Neural progenitor cell (in vitro differentiated cells): ENCODE measurements at regions not wholly inside any gene's neighbourhood (a gene's known extent, or its start where the extent isn't known, plus 50 kb on each side); places are given as distances from the start of the nearest gene placed in this dataset.

Source experiments
- DNase-seq: peaks from one replicate; pipeline ENCODE4 v3.0.0-alpha.2; 2016; ENCODE audit warnings: low spot score
- H2AFZ ChIP-seq: fragments of 200-600 bp; sonication (generic); replicated peaks from 2 replicates; pipeline ENCODE4 v1.6.1; 2016; ENCODE audit warnings: antibody characterized with exemption
- H3F3A ChIP-seq: fragments of 200-600 bp; sonication (generic); 2 replicates; pipeline ENCODE4 v1.6.1; 2016; ENCODE audit warnings: antibody characterized with exemption, low read depth
- H3K27ac ChIP-seq: fragments of 200-600 bp; sonication (generic); 2 replicates; pipeline ENCODE4 v1.5.1; 2016; ENCODE audit warnings: mild to moderate bottlenecking
- H3K27me3 ChIP-seq: fragments of 200-600 bp; sonication (generic); 2 replicates; pipeline ENCODE4 v1.6.1; 2016; ENCODE audit warnings: mild to moderate bottlenecking, moderate library complexity
- H3K36me3 ChIP-seq: fragments of 200-600 bp; sonication (generic); 2 replicates; pipeline ENCODE4 v1.5.1; 2016
- H3K4me1 ChIP-seq: fragments of 200-600 bp; sonication (generic); 2 replicates; pipeline ENCODE4 v1.6.1; 2016; ENCODE audit warnings: mixed run types
- H3K4me2 ChIP-seq: fragments of 200-600 bp; sonication (generic); 2 replicates; pipeline ENCODE4 v1.6.1; 2016
- H3K4me3 ChIP-seq: fragments of 200-600 bp; sonication (generic); 2 replicates; pipeline ENCODE4 v1.5.1; 2016
- H3K79me2 ChIP-seq: fragments of 200-600 bp; sonication (generic); 2 replicates; pipeline ENCODE4 v1.6.1; 2016; ENCODE audit warnings: low read depth
- H3K9ac ChIP-seq: fragments of 200-600 bp; sonication (generic); 2 replicates; pipeline ENCODE4 v1.6.1; 2016
- H3K9me3 ChIP-seq: fragments of 200-600 bp; sonication (generic); 2 replicates; pipeline ENCODE4 v1.5.1; 2016; ENCODE audit warnings: low read depth
- H4K20me1 ChIP-seq: fragments of 200-600 bp; sonication (generic); 2 replicates; pipeline ENCODE4 v1.6.1; 2016; ENCODE audit warnings: low read depth
- H3K27ac Mint-ChIP-seq: 3 replicates; pipeline ENCODE4 v1.8.0; 2021; ENCODE audit warnings: mixed read lengths
- H3K27me3 Mint-ChIP-seq: 2 replicates; pipeline ENCODE4 v1.8.0; 2022; ENCODE audit warnings: low read depth, mild to moderate bottlenecking, inconsistent platforms, moderate library complexity, mixed read lengths; ENCODE audit not compliant: insufficient read depth
- H3K36me3 Mint-ChIP-seq: 3 replicates; pipeline ENCODE4 v1.8.0; 2021; ENCODE audit warnings: mixed read lengths
- H3K4me1 Mint-ChIP-seq: 3 replicates; pipeline ENCODE4 v1.8.0; 2021; ENCODE audit warnings: mixed read lengths
- H3K4me3 Mint-ChIP-seq: 3 replicates; pipeline ENCODE4 v1.8.0; 2021; ENCODE audit warnings: mild to moderate bottlenecking, moderate library complexity, mixed read lengths
- H3K9me3 Mint-ChIP-seq: 3 replicates; pipeline ENCODE4 v1.8.0; 2020; ENCODE audit warnings: mixed read lengths
- EZH2 ChIP-seq: fragments of 200-600 bp; sonication (generic); IDR thresholded peaks from 2 replicates; pipeline ENCODE4 v1.6.1; 2017; ENCODE audit warnings: antibody characterized with exemption, mild to moderate bottlenecking, moderate library complexity
- EZH2phosphoT487 ChIP-seq: fragments of 200-600 bp; sonication (generic); IDR thresholded peaks from 2 replicates; pipeline ENCODE4 v1.6.1; 2017; ENCODE audit warnings: antibody characterized with exemption
- TF ChIP-seq, protein P1 (sequence below): fragments of 200-600 bp; sonication (generic); IDR thresholded peaks from 2 replicates; pipeline ENCODE4 v1.5.1; 2017; ENCODE audit warnings: antibody characterized with exemption, mild to moderate bottlenecking

DNA sequence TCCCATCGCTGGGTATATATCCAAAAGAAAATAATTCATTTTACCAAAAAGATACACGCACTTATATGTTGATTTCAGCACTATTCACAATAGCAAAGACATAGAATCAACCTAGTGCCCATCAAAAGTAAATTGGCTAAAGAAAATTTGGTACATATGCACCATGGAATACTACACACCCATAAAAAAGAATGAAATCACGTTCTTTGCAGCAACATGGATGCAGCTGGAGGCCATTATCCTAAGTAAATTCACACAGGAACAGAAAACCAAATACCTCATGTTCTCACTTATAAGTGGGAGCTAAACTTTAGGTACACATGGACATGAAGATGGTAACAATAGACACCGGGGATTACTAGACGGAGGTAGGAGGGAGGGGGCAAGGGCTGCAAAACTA, 50.0 kb upstream of the ZNF644 start:
- Histone ChIP-seq H3K27ac (no peak overlapping the region), H3K79me2 (no peaks in the 10 kb centered on the region), H3K36me3 (no peaks in the 10 kb centered on the region), H3F3A (no peaks in the 10 kb centered on the region), H2AFZ (no peak overlapping the region), H3K27me3 (no peaks in the 10 kb centered on the region), H3K4me2 (no peak overlapping the region), H3K9ac (no peak overlapping the region), H4K20me1 (no peaks in the 10 kb centered on the region), H3K4me3 (no peak overlapping the region), H3K4me1 (peaks cover 10% of the 10 kb centered on the region), H3K9me3 (no peaks in the 10 kb centered on the region)
- Mint-ChIP-seq H3K27me3 (peaks cover 2% of the 10 kb centered on the region), H3K9me3 (peaks cover 2% of the 10 kb centered on the region), H3K4me1 (peaks cover 10% of the 10 kb centered on the region), H3K4me3 (no peak overlapping the region), H3K36me3 (no peaks in the 10 kb centered on the region), H3K27ac (no peak overlapping the region)
- TF ChIP-seq EZH2 (no peak), EZH2phosphoT487 (no peak)
- TF ChIP-seq, protein P1, sequence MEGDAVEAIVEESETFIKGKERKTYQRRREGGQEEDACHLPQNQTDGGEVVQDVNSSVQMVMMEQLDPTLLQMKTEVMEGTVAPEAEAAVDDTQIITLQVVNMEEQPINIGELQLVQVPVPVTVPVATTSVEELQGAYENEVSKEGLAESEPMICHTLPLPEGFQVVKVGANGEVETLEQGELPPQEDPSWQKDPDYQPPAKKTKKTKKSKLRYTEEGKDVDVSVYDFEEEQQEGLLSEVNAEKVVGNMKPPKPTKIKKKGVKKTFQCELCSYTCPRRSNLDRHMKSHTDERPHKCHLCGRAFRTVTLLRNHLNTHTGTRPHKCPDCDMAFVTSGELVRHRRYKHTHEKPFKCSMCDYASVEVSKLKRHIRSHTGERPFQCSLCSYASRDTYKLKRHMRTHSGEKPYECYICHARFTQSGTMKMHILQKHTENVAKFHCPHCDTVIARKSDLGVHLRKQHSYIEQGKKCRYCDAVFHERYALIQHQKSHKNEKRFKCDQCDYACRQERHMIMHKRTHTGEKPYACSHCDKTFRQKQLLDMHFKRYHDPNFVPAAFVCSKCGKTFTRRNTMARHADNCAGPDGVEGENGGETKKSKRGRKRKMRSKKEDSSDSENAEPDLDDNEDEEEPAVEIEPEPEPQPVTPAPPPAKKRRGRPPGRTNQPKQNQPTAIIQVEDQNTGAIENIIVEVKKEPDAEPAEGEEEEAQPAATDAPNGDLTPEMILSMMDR: no peak
- DNase-seq: no peak
